ENCODE measurements at regions not wholly inside any gene's neighbourhood (a gene's known extent, or its start where the extent isn't known, plus 50 kb on each side); places are given as distances from the start of the nearest gene placed in this dataset.

DNA sequence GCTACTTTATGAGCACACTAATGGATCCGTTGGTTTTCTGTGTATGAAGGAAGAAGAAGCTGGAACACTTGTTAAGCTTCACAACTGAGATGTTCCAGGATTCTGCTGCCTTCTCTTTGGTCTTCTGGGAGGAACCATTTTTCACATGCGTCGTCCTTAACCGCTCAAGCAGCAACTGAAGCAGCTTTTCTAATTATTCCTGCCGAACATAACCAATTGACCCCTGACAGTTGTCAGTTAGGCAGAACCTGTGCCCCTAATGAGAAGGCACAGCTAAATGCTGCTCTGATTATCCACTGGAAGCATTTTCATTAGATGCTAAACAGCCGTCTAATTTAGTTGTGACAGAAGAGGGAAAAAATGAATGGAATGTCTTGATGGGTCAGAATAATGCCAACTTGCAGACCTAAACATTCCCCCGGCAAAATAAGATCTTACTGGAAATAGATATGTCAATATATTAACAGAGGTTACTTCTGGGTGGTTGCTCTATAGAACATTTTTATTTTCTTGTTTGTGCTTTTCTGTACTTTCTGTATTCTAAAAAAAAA, 85.0 kb upstream of the SMLR1 start:
- Histone ChIP-seq H3K9ac (ENCODE audit: low read length) (no peak overlapping the region), H3K27ac (ENCODE audit: low read depth, low read length) (no peak overlapping the region)
- WGBS (ENCODE audit: extremely low coverage, insufficient coverage, low lambda C conversion rate): no CpG with 5 or more reads among the region's 7 CpGs

DNA sequence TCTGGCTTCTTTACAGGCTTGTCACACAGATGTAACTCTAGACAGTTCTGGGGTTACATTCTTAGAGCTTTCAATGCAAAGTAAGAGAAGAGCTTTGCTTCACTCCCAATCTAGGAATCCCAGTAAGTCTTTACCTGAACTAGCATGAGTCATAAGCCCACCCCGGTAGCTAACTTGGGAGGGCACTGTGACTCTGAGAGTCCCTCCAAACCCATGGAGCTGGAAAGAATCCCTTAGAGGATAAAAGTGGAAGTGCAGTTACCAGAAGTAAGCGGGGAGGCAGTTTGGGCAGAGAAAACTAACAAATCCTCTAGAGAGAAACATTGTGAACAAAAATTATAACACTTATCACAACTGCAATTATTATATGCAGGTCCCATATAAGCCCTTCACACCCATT, 84.0 kb upstream of the SMLR1 start:
- Histone ChIP-seq H3K9ac (ENCODE audit: low read length) (no peak overlapping the region), H2AK5ac (ENCODE audit: low read length) (no peak overlapping the region), H3K4ac (ENCODE audit: low read depth, low read length) (no peak overlapping the region), H3K36me3 (ENCODE audit: control insufficient read depth, insufficient read depth, low read length) (no peaks in the 10 kb centered on the region), H3K18ac (ENCODE audit: low read length) (no peak overlapping the region), H3K27me3 (ENCODE audit: insufficient read depth, low read length, poor library complexity) (no peaks in the 10 kb centered on the region), H4K5ac (ENCODE audit: low read length) (no peak overlapping the region), H3K56ac (ENCODE audit: low read length) (no peak overlapping the region), H3K4me2 (ENCODE audit: low read length) (no peak overlapping the region), H2BK5ac (ENCODE audit: low read length) (no peak overlapping the region), H3K27ac (ENCODE audit: low read depth, low read length) (no peak overlapping the region), H3K79me1 (ENCODE audit: low read length) (no peaks in the 10 kb centered on the region), H2BK15ac (replicated peaks; ENCODE audit: low read depth) (no peak overlapping the region), H3K23ac (ENCODE audit: low read length) (no peak overlapping the region), H3K4me1 (ENCODE audit: control insufficient read depth, low read depth, low read length) (no peaks in the 10 kb centered on the region), H4K8ac (ENCODE audit: low read depth, low read length) (no peak overlapping the region), H3K79me2 (ENCODE audit: control insufficient read depth, insufficient read depth, low read length) (no peaks in the 10 kb centered on the region), H3K4me3 (ENCODE audit: low read length) (no peak overlapping the region), H2BK120ac (ENCODE audit: low read depth, low read length) (no peak overlapping the region)
- no CpG with 5 or more reads among the region's 2 CpGs for WGBS (ENCODE audit: extremely low coverage, insufficient coverage, low lambda C conversion rate)
- peak; percentile 96 for DNase-seq

More for the DNA sequence above, 85.0 kb upstream of the SMLR1 start:
- Histone ChIP-seq H3K4me2 (ENCODE audit: low read length) (no peak overlapping the region), H3K36me3 (ENCODE audit: control insufficient read depth, insufficient read depth, low read length) (no peaks in the 10 kb centered on the region), H2AK5ac (ENCODE audit: low read length) (no peak overlapping the region), H3K23ac (ENCODE audit: low read length) (no peak overlapping the region), H3K4me1 (ENCODE audit: control insufficient read depth, low read depth, low read length) (no peaks in the 10 kb centered on the region), H3K79me2 (ENCODE audit: control insufficient read depth, insufficient read depth, low read length) (no peaks in the 10 kb centered on the region), H3K79me1 (ENCODE audit: low read length) (no peaks in the 10 kb centered on the region), H2BK120ac (ENCODE audit: low read depth, low read length) (no peak overlapping the region), H2BK5ac (ENCODE audit: low read length) (no peak overlapping the region), H3K27me3 (ENCODE audit: insufficient read depth, low read length, poor library complexity) (no peaks in the 10 kb centered on the region), H4K5ac (ENCODE audit: low read length) (no peak overlapping the region), H2BK15ac (replicated peaks; ENCODE audit: low read depth) (peak overlapping the region; percentile 60), H3K4ac (ENCODE audit: low read depth, low read length) (no peak overlapping the region), H3K56ac (ENCODE audit: low read length) (no peak overlapping the region), H3K18ac (ENCODE audit: low read length) (no peak overlapping the region), H4K8ac (ENCODE audit: low read depth, low read length) (no peak overlapping the region), H3K4me3 (ENCODE audit: low read length) (no peak overlapping the region)
- peak; percentile 64 for DNase-seq

DNA sequence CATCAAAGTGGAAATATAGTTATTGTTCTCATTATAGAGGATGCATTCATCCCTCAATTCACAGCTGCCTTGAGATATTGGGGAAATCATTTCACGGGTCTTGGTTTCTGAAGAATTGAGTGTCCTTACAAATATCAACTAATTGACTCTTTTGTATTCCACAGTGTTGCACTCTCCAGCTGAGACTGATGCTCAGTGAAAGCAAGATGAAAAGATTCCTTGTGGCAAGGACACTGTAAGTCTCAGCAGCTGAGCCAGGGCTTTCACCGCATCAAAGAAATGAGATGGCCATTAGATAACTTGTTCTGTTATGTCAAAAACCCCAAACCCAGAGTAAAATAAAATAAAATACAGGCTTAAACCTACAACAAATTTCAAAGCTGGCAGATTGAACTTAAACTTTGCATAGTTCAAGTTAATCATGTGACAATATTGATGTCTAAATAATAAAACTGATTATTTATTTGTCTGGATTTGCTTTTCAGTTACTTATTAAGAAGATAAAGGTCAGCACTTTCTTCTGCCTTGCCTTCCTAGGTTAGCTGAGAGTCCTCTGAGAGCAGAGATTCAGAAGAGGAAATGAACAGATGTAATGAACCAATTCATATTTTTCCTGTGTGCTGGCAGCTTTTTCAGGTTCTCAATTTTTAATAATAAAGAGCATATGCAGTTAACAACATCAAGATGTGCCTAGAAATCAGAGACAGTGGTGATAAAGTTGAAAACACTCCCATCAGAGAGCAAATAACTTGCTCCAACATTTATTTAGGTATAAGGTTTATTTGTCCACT, 82.4 kb upstream of the SMLR1 start:
- Histone ChIP-seq H3K4me1 (ENCODE audit: control insufficient read depth, low read depth, low read length) (no peaks in the 10 kb centered on the region), H3K18ac (ENCODE audit: low read length) (no peak overlapping the region)
- WGBS (ENCODE audit: extremely low coverage, insufficient coverage, low lambda C conversion rate): no CpG with 5 or more reads among the region's 2 CpGs

DNA sequence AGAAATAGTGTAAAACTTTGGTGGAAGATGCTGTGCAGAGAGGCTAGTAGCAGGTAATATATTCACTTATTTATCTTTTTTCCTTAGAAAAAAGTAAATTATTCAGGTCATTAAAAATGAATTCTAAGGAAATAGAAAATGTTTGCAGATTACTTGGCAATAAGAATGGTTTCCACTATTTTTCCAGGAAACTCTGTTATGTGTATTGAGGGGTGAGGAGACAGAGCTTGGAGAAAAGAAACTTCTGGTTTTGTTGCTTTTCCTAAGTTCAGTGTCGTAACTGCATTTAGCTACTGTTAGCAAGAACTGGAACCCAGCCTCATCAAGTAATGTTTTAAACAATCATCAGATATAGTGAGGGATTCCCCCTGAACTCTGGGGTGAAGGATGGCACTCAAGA, 79.2 kb upstream of the SMLR1 start:
- Histone ChIP-seq H3K27me3 (ENCODE audit: insufficient read depth, low read length, poor library complexity) (no peaks in the 10 kb centered on the region), H3K56ac (ENCODE audit: low read length) (no peak overlapping the region)
- WGBS (ENCODE audit: extremely low coverage, insufficient coverage, low lambda C conversion rate): no CpG with 5 or more reads among the region's 1 CpG

More for the DNA sequence above, 82.4 kb upstream of the SMLR1 start:
- Histone ChIP-seq H3K79me1 (ENCODE audit: low read length) (no peaks in the 10 kb centered on the region), H2BK15ac (replicated peaks; ENCODE audit: low read depth) (no peak overlapping the region), H2AK5ac (ENCODE audit: low read length) (no peak overlapping the region), H3K9ac (ENCODE audit: low read length) (no peak overlapping the region), H3K27ac (ENCODE audit: low read depth, low read length) (no peak overlapping the region), H3K27me3 (ENCODE audit: insufficient read depth, low read length, poor library complexity) (no peaks in the 10 kb centered on the region), H2BK120ac (ENCODE audit: low read depth, low read length) (no peak overlapping the region), H3K56ac (ENCODE audit: low read length) (no peak overlapping the region), H3K4me2 (ENCODE audit: low read length) (no peak overlapping the region), H3K4ac (ENCODE audit: low read depth, low read length) (no peak overlapping the region), H3K4me3 (ENCODE audit: low read length) (no peak overlapping the region), H2BK5ac (ENCODE audit: low read length) (no peak overlapping the region), H3K23ac (ENCODE audit: low read length) (no peak overlapping the region), H4K5ac (ENCODE audit: low read length) (no peak overlapping the region), H3K36me3 (ENCODE audit: control insufficient read depth, insufficient read depth, low read length) (no peaks in the 10 kb centered on the region), H3K79me2 (ENCODE audit: control insufficient read depth, insufficient read depth, low read length) (no peaks in the 10 kb centered on the region), H4K8ac (ENCODE audit: low read depth, low read length) (no peak overlapping the region)
- no peak for DNase-seq

DNA sequence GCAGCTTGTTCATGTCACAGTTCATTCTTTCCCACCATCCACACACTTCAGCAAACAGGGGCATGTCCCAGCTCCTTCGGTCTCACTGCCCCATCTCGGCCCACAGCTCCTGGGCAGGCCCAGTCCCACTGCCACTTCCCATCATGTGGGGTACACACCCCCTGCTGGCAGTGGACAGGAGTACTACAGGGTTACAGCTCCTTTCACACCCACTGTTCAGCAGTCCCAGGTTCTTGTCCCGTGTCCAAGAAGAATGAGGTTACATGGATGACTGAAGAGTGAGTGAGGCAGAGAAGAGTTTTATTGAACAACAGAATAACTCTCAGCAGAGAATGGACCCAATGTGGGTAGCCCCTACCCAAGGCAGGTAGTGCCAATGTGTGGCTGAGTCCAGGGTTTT, 77.8 kb upstream of the SMLR1 start:
- no peak overlapping the region for H2BK15ac ChIP-seq (replicated peaks; ENCODE audit: low read depth)
- no peak overlapping the region for H4K5ac ChIP-seq (ENCODE audit: low read length)
- no peak overlapping the region for H3K23ac ChIP-seq (ENCODE audit: low read length)
- no peak overlapping the region for H3K27ac ChIP-seq (ENCODE audit: low read depth, low read length)
- no peak overlapping the region for H2BK120ac ChIP-seq (ENCODE audit: low read depth, low read length)
- H3K4ac ChIP-seq (ENCODE audit: low read depth, low read length): no peak overlapping the region
- no peak overlapping the region for H3K4me2 ChIP-seq (ENCODE audit: low read length)
- no CpG with 5 or more reads among the region's 3 CpGs for WGBS (ENCODE audit: extremely low coverage, insufficient coverage, low lambda C conversion rate)
- no peaks in the 10 kb centered on the region for H3K36me3 ChIP-seq (ENCODE audit: control insufficient read depth, insufficient read depth, low read length)
- no peak overlapping the region for H2BK5ac ChIP-seq (ENCODE audit: low read length)
- H3K79me2 ChIP-seq (ENCODE audit: control insufficient read depth, insufficient read depth, low read length): no peaks in the 10 kb centered on the region
- H3K4me1 ChIP-seq (ENCODE audit: control insufficient read depth, low read depth, low read length): no peaks in the 10 kb centered on the region
- H2AK5ac ChIP-seq (ENCODE audit: low read length): no peak overlapping the region
- no peak overlapping the region for H4K8ac ChIP-seq (ENCODE audit: low read depth, low read length)
- no peaks in the 10 kb centered on the region for H3K27me3 ChIP-seq (ENCODE audit: insufficient read depth, low read length, poor library complexity)
- H3K56ac ChIP-seq (ENCODE audit: low read length): no peak overlapping the region
- DNase-seq: peak; percentile 22
- no peak overlapping the region for H3K9ac ChIP-seq (ENCODE audit: low read length)
- H3K18ac ChIP-seq (ENCODE audit: low read length): no peak overlapping the region
- H3K79me1 ChIP-seq (ENCODE audit: low read length): no peaks in the 10 kb centered on the region
- no peak overlapping the region for H3K4me3 ChIP-seq (ENCODE audit: low read length)

More for the DNA sequence above, 79.2 kb upstream of the SMLR1 start:
- DNase-seq: no peak
- Histone ChIP-seq H3K18ac (ENCODE audit: low read length) (no peak overlapping the region), H2AK5ac (ENCODE audit: low read length) (no peak overlapping the region), H3K4me2 (ENCODE audit: low read length) (no peak overlapping the region), H3K79me2 (ENCODE audit: control insufficient read depth, insufficient read depth, low read length) (no peaks in the 10 kb centered on the region), H2BK120ac (ENCODE audit: low read depth, low read length) (no peak overlapping the region), H3K4me1 (ENCODE audit: control insufficient read depth, low read depth, low read length) (no peaks in the 10 kb centered on the region), H3K23ac (ENCODE audit: low read length) (no peak overlapping the region), H3K4ac (ENCODE audit: low read depth, low read length) (no peak overlapping the region), H3K4me3 (ENCODE audit: low read length) (no peak overlapping the region), H3K27ac (ENCODE audit: low read depth, low read length) (no peak overlapping the region), H2BK5ac (ENCODE audit: low read length) (no peak overlapping the region), H2BK15ac (replicated peaks; ENCODE audit: low read depth) (no peak overlapping the region), H3K36me3 (ENCODE audit: control insufficient read depth, insufficient read depth, low read length) (no peaks in the 10 kb centered on the region), H4K5ac (ENCODE audit: low read length) (no peak overlapping the region), H3K9ac (ENCODE audit: low read length) (no peak overlapping the region), H3K79me1 (ENCODE audit: low read length) (no peaks in the 10 kb centered on the region), H4K8ac (ENCODE audit: low read depth, low read length) (no peak overlapping the region)
